HG02642 (cell line): ENCODE measurements at regions not wholly inside any gene's neighbourhood (a gene's known extent, or its start where the extent isn't known, plus 50 kb on each side); places are given as distances from the start of the nearest gene placed in this dataset.

Experiments
- ATAC-seq: cut with Tn5 transposase; IDR thresholded peaks from one replicate; pipeline ENCODE4 v1.9.1; 2021; ENCODE audit warnings: mild to moderate bottlenecking; ENCODE audit not compliant: unreplicated experiment, poor library complexity

GRCh38 chr6:105452924-105453756, 50.3 kb upstream of the PREP start:
- ATAC-seq, result peak; percentile 63
